ENCODE measurements at regions not wholly inside any gene's neighbourhood (a gene's known extent, or its start where the extent isn't known, plus 50 kb on each side); places are given as distances from the start of the nearest gene placed in this dataset.
"Not testable (repeated sequence)": the region's sequence is repeated elsewhere in the genome, so short reads cannot be mapped to it uniquely, and the experiment has no call there.

DNA sequence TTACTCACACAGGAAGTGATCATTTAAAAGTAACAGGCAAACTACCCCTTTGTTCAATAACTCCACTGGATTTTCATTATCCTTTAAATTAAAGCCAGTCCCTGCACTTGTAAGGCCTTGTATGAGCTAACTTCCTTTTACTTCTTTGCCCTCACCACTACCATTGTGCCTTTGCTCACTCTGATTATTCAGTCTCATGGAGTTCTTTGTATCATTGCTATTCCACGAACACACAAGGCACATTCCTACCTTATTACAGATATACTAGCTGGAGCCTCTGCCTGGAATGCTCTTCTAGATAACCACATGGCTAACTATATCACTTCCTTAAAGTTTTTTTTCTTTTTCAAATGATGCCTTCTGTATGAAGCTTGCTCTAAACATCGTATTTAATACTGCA lies 748.6 kb upstream of the HS3ST5 start:
- no peaks in the 10 kb centered on the region for H3K9me3 ChIP-seq (ENCODE audit: insufficient read depth, low read depth, low read length)
- H3K4me1 ChIP-seq (ENCODE audit: insufficient read depth, low read length): no peaks in the 10 kb centered on the region
- H3K36me3 ChIP-seq (ENCODE audit: insufficient read depth, low read depth, low read length): no peaks in the 10 kb centered on the region
- H3K4me3 ChIP-seq (ENCODE audit: low read length): no peak overlapping the region
- no peaks in the 10 kb centered on the region for H3K27me3 ChIP-seq (ENCODE audit: insufficient read depth, low read length)
- no peak overlapping the region for H3K27ac ChIP-seq (ENCODE audit: low read length)
- no peak overlapping the region for H3K9ac ChIP-seq (ENCODE audit: low read depth, low read length)

DNA sequence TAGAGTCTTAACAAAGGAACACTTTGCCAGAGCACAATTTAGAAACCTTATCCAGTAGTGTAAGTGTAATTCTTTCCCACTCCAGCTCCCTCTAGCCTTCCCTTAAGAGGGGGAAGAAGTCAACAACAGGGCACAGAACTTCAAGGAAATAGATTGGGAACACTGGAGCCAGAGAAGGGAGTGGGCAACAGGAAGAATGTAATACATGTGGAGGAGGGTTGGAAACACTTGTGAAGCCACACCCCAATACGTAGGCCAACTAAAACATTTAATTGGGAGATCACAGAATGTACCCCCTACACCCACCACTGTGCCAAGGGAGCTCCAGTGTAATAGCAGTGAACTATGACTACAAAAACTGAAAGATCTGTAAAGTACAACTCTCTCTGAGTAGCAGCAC lies 735.7 kb upstream of the HS3ST5 start:
- H3K27ac ChIP-seq (ENCODE audit: low read length): no peak overlapping the region
- H3K4me3 ChIP-seq (ENCODE audit: low read length): no peak overlapping the region
- H3K27me3 ChIP-seq (ENCODE audit: insufficient read depth, low read length): no peaks in the 10 kb centered on the region
- no peaks in the 10 kb centered on the region for H3K9me3 ChIP-seq (ENCODE audit: insufficient read depth, low read depth, low read length)
- no peak overlapping the region for H3K9ac ChIP-seq (ENCODE audit: low read depth, low read length)
- no peaks in the 10 kb centered on the region for H3K4me1 ChIP-seq (ENCODE audit: insufficient read depth, low read length)
- no peaks in the 10 kb centered on the region for H3K36me3 ChIP-seq (ENCODE audit: insufficient read depth, low read depth, low read length)

DNA sequence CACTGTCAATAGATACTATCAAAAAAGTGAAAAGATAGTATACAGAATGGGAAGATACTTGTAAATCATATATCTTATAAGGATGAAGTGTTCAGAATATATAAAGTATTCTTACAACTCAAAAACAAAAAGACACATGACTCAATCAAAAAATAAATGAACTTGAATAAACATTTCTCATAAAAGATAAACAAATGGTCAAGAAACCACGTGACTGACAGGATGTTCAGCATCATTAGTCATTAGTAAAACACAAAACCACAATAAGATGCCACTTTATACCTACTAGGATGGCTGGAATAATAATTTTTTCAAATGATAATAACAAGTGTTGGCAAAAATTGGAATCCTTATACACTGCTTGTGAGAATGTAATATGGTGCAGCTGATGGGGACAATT lies 729.1 kb upstream of the HS3ST5 start:
- Histone ChIP-seq H3K27ac (ENCODE audit: low read length) (no peak overlapping the region), H3K9me3 (ENCODE audit: insufficient read depth, low read depth, low read length) (peaks cover 18% of the 10 kb centered on the region), H3K4me1 (ENCODE audit: insufficient read depth, low read length) (no peaks in the 10 kb centered on the region), H3K9ac (ENCODE audit: low read depth, low read length) (no peak overlapping the region), H3K36me3 (ENCODE audit: insufficient read depth, low read depth, low read length) (no peaks in the 10 kb centered on the region), H3K4me3 (ENCODE audit: low read length) (no peak overlapping the region), H3K27me3 (ENCODE audit: insufficient read depth, low read length) (no peaks in the 10 kb centered on the region)

DNA sequence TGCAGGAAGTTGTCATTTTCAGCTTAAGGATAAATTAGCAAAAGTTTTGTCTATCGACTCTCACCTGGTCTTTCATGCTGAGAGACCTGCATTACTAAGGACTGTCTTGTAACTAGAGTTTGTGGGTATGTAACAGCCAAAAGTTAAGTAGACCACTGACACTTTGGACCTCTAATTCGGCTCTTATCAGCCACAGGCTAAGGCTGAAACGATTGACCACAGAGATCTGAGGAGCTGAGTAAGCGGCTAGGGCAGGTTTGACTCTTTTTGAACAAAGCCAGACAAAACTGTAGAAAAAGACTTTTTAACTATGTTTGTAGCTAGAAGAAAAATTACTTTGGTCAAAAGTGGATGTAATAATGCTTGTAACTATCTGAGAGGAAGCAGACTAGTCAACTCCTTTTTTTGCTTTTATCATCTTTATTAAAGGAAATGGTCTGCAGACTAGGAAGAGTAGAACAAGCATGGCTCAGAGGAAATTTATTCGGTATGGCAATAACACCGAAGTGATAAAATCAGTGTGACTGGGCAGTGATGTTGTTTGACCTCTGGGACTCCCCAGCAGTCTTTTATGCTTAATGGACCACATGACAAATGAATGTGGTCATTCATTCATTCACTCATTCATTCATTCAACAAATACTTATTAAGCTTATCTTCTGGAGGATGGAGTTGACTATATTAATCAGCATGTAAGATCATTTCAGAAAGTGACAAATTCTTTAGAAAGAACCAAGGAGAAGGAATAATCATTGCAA lies 725.0 kb upstream of the HS3ST5 start:
- H3K4me1 ChIP-seq (ENCODE audit: insufficient read depth, low read length): no peaks in the 10 kb centered on the region
- peaks cover 18% of the 10 kb centered on the region for H3K9me3 ChIP-seq (ENCODE audit: insufficient read depth, low read depth, low read length)
- no peaks in the 10 kb centered on the region for H3K27me3 ChIP-seq (ENCODE audit: insufficient read depth, low read length)
- no peaks in the 10 kb centered on the region for H3K36me3 ChIP-seq (ENCODE audit: insufficient read depth, low read depth, low read length)
- no peak overlapping the region for H3K4me3 ChIP-seq (ENCODE audit: low read length)
- no peak overlapping the region for H3K9ac ChIP-seq (ENCODE audit: low read depth, low read length)
- H3K27ac ChIP-seq (ENCODE audit: low read length): no peak overlapping the region

DNA sequence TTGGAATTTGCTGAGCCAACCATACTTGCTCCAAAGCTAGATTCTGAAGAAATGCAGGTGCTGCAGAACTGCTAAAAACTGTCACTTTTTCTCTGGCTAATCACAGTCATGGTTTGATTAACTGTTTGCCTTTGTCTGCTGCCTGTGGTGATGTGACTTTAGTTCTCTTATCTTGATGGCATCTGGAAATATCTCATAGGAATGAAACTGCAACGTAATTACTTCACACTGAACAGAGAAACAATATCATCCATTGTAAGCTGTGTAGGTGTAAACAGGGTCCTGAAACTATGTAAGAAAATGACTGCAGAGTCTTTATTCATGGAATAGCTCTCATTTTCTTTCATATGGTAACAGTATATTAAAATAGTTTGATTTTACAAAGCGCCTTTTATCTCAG lies 721.9 kb upstream of the HS3ST5 start:
- no peaks in the 10 kb centered on the region for H3K4me1 ChIP-seq (ENCODE audit: insufficient read depth, low read length)
- no peaks in the 10 kb centered on the region for H3K36me3 ChIP-seq (ENCODE audit: insufficient read depth, low read depth, low read length)
- H3K27ac ChIP-seq (ENCODE audit: low read length): no peak overlapping the region
- no peaks in the 10 kb centered on the region for H3K9me3 ChIP-seq (ENCODE audit: insufficient read depth, low read depth, low read length)
- no peak overlapping the region for H3K4me3 ChIP-seq (ENCODE audit: low read length)
- no peak overlapping the region for H3K9ac ChIP-seq (ENCODE audit: low read depth, low read length)
- no peaks in the 10 kb centered on the region for H3K27me3 ChIP-seq (ENCODE audit: insufficient read depth, low read length)

DNA sequence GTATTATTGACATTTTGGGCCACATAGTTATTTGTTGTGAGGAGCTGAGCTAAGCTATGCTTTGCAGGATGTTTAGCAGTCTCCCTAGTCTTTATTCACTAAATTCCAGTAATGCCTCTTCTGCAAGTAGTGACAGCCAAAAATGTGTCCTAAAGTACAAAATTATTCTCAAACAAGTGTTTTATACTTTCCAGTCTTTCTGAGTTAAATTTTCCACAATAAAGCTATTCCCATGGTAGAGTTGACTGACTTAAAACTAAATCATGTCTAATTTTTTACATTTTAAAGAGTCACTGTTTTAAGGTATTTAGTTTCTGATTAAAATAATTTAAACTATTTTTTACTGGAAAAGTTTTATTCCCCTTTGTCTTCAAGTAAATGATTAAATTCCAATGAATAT lies 717.8 kb upstream of the HS3ST5 start:
- H3K27me3 ChIP-seq (ENCODE audit: insufficient read depth, low read length): no peaks in the 10 kb centered on the region
- H3K36me3 ChIP-seq (ENCODE audit: insufficient read depth, low read depth, low read length): no peaks in the 10 kb centered on the region
- no peaks in the 10 kb centered on the region for H3K4me1 ChIP-seq (ENCODE audit: insufficient read depth, low read length)
- no peaks in the 10 kb centered on the region for H3K9me3 ChIP-seq (ENCODE audit: insufficient read depth, low read depth, low read length)
- no peak overlapping the region for H3K4me3 ChIP-seq (ENCODE audit: low read length)
- no peak overlapping the region for H3K27ac ChIP-seq (ENCODE audit: low read length)
- no peak overlapping the region for H3K9ac ChIP-seq (ENCODE audit: low read depth, low read length)

DNA sequence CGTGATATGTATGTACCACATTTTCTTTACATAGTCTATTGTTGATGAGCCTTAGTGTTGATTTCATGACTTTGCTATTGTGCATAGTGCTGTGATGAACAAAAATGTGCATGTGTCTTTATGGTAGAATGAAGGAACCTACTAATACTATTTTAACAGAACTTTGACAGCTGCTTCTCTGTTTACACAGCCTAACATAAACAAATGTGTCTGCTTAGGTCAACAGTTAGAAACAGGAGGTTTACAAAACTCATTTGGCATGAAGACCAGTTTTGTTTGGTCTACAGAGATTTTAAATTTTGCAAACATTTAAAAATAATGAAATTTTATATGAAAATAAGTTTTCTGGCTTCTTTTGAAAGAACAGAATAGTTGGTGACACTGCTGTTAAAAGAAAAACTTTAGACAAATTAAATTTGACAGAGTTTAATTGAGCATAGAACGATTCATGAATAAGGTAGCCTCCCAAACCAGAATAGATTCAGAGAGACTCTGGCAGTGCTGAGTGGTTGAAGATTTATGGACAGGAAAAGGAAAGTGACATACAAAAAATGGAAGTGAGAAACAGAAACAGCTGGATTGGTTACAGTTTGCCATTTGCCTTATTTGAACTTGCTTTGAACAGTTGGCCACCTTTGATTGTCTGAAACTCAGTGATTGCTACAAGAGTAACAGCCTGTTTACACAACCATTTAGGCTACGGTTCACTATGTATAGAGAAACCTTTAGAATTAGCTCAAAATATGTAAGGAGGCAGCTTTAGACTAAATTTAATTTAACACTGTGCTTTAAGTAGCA lies 715.8 kb upstream of the HS3ST5 start:
- Histone ChIP-seq H3K9ac (ENCODE audit: low read depth, low read length) (no peak overlapping the region), H3K4me1 (ENCODE audit: insufficient read depth, low read length) (peaks cover 3% of the 10 kb centered on the region; the same call in 1 of the 2 replicates), H3K27ac (ENCODE audit: low read length) (no peak overlapping the region), H3K27me3 (ENCODE audit: insufficient read depth, low read length) (peaks cover 9% of the 10 kb centered on the region; the same call in 1 of the 2 replicates), H3K4me3 (ENCODE audit: low read length) (no peak overlapping the region), H3K36me3 (ENCODE audit: insufficient read depth, low read depth, low read length) (no peaks in the 10 kb centered on the region), H3K9me3 (ENCODE audit: insufficient read depth, low read depth, low read length) (no peaks in the 10 kb centered on the region)

DNA sequence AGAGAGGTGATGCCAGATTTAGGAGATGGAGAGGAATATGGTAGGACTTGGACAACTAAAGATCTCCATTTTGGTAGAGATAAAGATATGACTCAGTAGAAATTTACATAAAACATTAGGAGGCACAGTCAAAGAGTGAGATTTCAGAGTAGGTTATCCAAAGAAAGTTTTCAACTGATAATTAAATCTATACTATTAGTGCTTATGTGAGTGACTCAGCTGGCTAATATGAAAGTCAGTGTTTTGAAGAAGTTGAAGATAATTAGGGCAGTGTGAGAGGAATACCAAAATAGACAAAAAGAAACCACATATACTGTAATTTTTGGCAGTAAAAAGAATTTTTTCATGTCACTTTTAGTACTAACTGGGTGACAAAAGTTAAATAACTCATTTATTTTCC lies 712.8 kb upstream of the HS3ST5 start:
- no peak overlapping the region for H3K9ac ChIP-seq (ENCODE audit: low read depth, low read length)
- H3K27me3 ChIP-seq (ENCODE audit: insufficient read depth, low read length): peaks cover 16% of the 10 kb centered on the region; the same call in 1 of the 2 replicates
- no peaks in the 10 kb centered on the region for H3K36me3 ChIP-seq (ENCODE audit: insufficient read depth, low read depth, low read length)
- peaks cover 3% of the 10 kb centered on the region; the same call in 1 of the 2 replicates for H3K4me1 ChIP-seq (ENCODE audit: insufficient read depth, low read length)
- H3K9me3 ChIP-seq (ENCODE audit: insufficient read depth, low read depth, low read length): no peaks in the 10 kb centered on the region
- no peak overlapping the region for H3K4me3 ChIP-seq (ENCODE audit: low read length)
- H3K27ac ChIP-seq (ENCODE audit: low read length): no peak overlapping the region

DNA sequence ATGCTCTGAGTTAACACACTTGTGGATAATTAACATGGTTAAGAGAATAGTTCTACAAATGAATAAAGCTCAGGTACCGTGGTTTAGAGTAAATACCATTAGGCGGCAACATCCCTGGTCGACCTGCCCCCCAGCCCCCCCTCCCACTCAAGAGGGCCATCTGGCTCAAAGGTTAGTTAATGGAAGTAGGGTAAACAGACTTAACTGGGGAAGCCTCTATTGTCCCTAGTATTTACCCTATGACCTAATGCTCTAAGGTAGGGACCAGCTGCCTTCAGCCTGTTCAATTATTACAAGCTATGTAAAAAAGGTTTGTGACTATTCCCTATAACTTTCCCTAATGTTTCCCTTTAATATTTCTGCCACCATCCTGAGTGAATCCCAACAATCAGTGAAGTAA lies 711.4 kb upstream of the HS3ST5 start:
- not testable (repeated sequence) for H3K27ac ChIP-seq (ENCODE audit: low read length); H3K36me3 ChIP-seq (ENCODE audit: insufficient read depth, low read depth, low read length); H3K9ac ChIP-seq (ENCODE audit: low read depth, low read length); H3K4me3 ChIP-seq (ENCODE audit: low read length); H3K9me3 ChIP-seq (ENCODE audit: insufficient read depth, low read depth, low read length); H3K4me1 ChIP-seq (ENCODE audit: insufficient read depth, low read length)
- peaks cover 16% of the 10 kb centered on the region; the same call in 1 of the 2 replicates for H3K27me3 ChIP-seq (ENCODE audit: insufficient read depth, low read length)

DNA sequence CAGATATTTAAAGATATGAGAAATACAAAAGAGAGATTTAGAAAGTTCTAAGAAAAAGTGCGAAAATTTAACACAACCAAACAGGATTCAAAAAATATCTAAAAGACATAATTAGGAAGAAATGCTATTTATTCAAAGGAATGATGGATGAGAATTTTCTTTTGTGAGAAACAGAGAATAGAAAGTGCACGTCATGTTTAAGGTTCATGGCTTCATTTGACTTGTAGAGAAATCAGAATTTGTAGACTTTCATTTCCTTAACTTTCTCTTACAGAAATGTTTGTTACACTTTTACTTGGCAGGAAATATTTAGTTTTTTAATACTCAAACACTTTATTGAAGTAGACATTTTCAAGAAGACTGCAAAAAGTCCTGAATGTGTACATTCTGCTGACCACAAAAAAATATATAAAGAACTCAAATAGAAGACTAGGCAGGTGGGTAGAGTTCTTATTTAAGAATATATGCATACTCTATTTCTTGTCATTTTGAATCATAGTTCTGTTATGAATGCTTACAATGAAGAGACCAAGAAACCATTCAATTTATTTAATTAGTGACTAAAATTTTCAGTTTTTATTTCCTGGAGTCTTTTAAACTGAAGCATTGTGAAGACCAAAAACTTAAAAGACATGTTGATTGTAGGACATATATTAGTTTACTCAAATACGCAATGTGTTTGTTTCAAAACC lies 710.5 kb upstream of the HS3ST5 start:
- no peaks in the 10 kb centered on the region for H3K9me3 ChIP-seq (ENCODE audit: insufficient read depth, low read depth, low read length)
- no peak overlapping the region for H3K27ac ChIP-seq (ENCODE audit: low read length)
- H3K9ac ChIP-seq (ENCODE audit: low read depth, low read length): no peak overlapping the region
- H3K4me3 ChIP-seq (ENCODE audit: low read length): no peak overlapping the region
- H3K27me3 ChIP-seq (ENCODE audit: insufficient read depth, low read length): peaks cover 16% of the 10 kb centered on the region; the same call in 1 of the 2 replicates
- no peaks in the 10 kb centered on the region for H3K36me3 ChIP-seq (ENCODE audit: insufficient read depth, low read depth, low read length)
- H3K4me1 ChIP-seq (ENCODE audit: insufficient read depth, low read length): peaks cover 3% of the 10 kb centered on the region

DNA sequence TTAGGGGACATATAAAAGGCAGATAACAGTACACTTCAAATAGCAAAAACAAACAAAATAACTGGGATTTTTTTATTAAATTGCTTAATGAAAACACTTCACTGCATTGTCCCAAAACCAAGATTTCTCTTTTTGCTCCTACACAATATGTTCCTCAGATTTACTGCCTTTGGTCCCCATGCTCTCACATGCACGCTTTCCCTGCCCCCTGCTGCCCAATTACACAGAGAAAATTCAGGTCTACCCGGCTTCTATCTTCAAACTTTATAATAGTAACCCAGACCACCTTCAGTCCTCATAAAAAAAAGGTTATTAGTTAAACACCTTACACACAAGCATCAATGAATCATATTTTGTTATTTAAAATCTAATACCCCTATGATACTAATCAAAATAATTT lies 673.8 kb upstream of the HS3ST5 start:
- Histone ChIP-seq H3K36me3 (ENCODE audit: insufficient read depth, low read depth, low read length) (no peaks in the 10 kb centered on the region), H3K4me3 (ENCODE audit: low read length) (no peak overlapping the region), H3K9me3 (ENCODE audit: insufficient read depth, low read depth, low read length) (peaks cover 13% of the 10 kb centered on the region; the same call in 1 of the 2 replicates), H3K4me1 (ENCODE audit: insufficient read depth, low read length) (no peaks in the 10 kb centered on the region), H3K27ac (ENCODE audit: low read length) (no peak overlapping the region), H3K9ac (ENCODE audit: low read depth, low read length) (no peak overlapping the region), H3K27me3 (ENCODE audit: insufficient read depth, low read length) (no peaks in the 10 kb centered on the region)

All from iPS-20b (cell line).